GM04503 (cell line): ENCODE measurements at regions not wholly inside any gene's neighbourhood (a gene's known extent, or its start where the extent isn't known, plus 50 kb on each side); places are given as distances from the start of the nearest gene placed in this dataset.

Experiments used
- DNase-seq: peaks from one replicate; pipeline ENCODE4 v3.0.0-alpha.2; 2012; ENCODE audit warnings: low read depth

DNA sequence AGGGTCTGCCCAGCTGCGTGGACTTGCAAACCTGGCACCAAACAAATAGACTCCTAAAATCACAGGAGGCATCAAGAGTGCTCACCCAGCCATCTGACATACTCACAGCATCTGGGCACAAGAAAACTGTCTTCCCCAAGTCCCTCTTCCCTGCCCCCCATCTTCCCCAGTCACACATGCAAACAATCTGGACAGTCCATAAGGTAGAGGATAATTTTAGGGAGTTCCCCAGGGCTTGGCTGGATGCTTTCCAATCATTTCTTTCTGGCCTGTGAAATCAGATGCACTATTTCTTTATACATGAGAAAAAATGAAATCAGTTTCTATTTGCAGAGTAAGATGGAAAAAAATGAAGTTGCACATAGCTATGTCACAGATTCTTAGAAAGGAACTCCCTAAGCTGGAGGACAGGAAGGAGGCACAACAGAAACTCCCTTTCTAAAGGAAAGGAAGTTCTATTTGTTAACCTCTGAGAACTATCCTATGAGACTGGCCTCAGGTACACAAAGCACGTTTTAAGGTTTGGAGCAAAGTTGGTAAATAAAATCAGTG lies 342.3 kb downstream of the HNRNPD start:
- DNase-seq, result no peak

DNA sequence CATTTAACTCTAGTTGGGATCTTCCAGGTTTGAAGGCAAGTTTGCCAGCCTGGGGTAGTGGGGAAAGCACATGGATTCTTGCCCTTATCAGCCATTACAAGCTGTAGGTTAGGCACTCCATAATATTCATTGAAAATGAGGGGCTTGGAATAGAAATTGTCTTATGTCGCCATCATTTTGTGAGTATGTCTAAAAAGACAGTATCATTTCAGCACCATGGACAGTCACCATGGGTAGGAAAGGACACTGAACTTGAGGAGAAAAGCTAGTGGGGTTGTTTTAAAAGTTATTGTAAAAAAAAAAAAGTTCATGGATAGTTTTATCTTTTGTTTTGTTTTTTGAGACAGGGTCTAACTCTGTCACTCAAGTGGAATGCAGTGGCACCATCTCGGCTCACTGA lies 356.1 kb downstream of the HNRNPD start:
- DNase-seq, result no peak

DNA sequence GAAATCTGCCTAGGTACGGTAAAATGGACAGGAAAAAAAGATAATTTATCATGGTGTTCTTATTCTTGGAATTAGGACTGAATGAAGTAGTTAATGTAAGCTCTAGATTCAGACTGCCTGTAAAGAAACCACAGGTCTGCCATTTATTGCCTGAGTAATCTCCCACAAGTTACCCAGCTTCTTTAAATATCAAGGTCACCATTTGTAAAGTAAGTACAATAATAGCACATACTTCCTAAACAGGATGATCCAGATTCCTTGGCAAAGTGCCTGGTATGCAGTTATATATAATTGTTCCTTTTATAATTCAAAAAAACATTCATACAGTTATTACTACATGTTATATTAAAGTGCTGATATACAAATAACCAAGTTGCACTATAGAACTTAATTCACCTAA lies 368.6 kb downstream of the HNRNPD start:
- no peak for DNase-seq

DNA sequence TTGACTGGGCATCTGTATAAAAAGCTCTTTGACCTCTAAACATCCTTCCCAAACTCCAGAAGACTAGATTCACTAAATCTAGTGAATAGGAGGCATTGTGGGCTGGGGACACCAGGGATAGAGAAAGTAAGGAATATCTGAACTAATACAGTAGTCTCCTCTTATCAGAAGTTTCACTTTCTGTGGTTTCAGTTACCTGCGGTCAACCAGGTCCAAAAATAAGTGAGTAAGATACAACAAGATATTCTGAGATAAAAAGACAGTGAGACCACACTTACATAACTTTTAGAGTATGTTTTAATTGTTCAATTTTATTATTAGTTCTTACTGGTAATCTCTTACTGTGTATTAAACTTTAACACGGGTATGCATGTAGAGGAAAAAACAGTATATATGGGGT lies 376.5 kb downstream of the HNRNPD start:
- DNase-seq, result no peak

DNA sequence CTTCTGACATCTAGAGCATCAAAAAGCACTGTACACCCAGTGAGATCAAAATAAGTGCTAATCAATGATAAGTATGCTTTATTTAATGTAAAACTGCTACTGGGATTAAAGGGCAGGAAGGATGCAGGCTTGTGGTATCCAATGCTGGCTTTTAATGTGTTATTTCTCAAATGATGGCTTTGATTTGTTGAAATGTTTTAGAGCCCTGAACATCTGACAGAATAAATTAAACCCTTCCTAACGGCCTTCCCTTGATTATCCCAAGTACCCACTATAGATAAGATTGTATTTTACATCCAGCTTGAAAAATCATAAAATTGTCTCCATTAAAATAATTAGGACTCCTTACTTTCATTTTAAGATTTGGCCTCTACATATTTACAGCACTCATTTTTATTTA lies 382.9 kb downstream of the HNRNPD start:
- DNase-seq, result no peak

DNA sequence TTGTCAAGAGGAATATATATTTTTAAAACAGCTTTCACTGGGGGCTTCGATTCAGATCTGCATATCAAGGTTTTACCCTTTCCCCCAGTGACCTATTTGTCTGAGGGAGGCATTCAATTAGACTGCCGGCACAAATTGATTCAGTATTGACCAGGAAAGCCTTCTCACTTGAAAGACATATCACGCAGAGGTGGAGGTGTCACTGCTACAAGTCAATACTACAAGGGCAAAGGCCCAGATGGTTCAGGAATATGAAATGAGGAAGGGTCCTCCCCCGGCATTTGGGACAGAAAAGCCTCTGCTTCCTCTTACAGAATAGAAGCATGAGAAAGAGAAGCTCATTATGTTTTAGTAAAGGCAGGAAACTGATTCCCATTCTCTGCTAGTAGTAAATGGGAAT lies 383.6 kb downstream of the HNRNPD start:
- DNase-seq, result no peak

DNA sequence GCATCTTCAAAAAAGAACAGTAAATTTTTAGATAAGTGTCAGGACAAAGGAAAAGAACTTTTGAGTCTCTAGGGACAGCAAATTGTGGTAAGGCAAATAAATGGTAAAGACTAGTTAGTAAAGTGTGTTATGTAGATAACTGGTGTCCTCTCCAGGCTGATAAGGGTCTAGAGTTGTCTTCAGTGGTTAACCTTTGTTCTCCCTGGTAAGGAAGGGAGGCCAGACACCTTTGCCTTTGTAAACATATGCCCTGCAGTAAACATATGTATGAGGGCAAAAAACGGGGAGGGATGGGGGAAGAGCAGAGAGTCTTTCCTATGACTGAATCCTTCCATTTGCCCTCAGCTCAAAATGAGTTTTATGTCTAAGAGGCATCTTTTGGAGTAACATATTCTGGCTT lies 384.6 kb downstream of the HNRNPD start:
- DNase-seq, result no peak

DNA sequence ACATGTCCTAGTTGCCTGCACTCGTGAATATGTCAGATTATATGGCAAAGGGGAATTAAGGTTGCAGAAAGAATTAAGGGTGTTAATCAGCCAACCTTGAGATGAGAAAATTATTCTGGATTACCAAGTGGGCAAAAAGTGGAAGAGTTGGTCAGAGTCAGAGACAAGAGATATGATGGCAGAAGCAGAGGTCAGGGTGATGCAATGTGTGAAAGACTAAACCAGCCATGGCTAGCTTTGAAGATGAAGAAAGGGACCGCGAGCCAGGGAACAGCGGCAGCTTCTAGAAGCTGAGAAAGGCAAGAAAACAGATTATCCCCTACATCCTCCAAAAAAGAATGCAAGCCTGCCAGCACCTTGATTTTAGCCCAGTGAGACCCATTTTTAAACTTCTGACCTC lies 385.6 kb downstream of the HNRNPD start:
- no peak for DNase-seq

DNA sequence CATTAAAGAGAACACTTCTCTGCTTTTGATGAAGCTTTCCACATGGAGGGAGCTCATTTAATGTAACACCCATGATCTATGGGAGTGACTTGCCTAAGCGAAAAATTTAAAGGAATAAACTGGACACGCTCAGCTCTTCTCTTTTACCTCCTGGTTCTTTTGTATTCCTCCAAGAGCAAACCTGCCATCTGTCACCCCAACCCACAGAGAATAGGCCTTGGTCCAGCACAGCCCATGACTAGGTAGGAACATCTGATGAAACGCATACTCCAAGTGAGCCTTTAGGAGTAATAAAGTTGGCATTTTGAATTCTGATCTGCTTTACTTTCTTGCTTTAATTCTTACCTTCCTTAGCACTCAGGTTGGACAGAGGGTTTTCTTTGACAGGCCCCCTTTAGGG lies 389.0 kb downstream of the HNRNPD start:
- DNase-seq, result no peak

DNA sequence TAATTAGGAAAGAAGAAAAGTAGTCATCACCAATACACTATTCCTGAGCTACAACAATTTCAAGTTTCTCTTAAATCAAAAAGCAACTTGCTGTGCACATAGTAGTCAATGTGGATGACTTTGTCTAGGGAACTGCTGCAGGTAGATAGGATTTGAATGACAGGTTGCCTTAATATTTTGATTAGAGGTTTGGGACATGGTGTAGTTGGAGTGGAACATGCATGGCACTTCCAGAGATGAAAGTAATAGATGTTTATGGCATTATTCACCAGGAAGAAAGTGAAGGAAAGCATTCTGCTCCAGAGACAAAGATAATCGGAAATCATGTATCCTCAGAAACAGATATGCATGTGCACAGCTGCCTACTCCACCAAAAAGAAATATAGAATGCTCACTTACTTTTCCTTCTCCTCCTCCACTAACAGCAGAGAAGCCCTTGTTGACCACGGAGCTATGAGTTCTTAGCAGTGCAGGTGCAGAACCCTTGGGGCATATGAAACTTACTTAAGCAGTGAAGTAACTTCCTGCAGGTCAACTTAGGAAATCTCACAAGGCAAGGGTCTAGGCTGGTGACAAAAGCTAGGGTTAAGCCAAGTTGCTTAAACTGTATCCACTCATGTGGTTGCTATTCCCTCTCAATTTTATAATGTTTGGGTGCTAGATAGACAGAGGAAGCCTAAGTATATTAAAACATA lies 390.8 kb downstream of the HNRNPD start:
- no peak for DNase-seq

DNA sequence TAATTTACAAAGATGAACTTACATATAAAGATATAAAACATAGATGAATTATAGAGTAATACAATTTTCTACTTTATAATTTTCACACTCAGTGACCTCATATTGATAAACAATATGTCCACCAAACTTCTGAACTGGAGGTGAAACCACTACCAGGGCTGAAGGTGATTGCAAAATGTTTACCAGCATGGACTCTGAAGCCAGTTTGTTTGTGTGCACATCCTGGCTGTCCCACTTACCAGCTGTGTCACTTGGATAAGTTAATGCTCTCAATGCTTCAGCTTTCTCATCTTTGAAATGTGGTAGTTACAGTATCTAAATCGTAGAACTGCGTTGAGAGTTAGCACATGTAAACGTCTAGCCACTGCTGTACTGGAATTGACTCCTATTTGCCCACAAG lies 392.6 kb downstream of the HNRNPD start:
- no peak for DNase-seq

DNA sequence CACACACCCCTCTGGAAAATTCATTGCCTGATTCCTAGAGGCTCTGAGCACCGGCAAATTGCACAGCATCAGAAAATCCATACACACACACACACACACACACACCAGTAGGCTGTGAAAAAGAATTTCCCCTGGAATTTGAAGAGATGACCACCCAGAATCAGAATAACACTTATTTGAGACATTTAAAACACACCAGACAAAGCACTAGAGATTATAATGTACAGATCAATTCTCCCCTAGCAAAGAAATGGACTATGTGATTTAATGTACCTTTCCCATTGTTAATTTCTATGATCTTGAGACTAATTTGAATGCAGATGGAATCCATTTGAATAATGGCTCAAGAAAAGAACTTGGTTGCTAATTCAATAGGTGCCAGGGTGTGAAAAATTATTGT lies 399.3 kb downstream of the HNRNPD start:
- no peak for DNase-seq

DNA sequence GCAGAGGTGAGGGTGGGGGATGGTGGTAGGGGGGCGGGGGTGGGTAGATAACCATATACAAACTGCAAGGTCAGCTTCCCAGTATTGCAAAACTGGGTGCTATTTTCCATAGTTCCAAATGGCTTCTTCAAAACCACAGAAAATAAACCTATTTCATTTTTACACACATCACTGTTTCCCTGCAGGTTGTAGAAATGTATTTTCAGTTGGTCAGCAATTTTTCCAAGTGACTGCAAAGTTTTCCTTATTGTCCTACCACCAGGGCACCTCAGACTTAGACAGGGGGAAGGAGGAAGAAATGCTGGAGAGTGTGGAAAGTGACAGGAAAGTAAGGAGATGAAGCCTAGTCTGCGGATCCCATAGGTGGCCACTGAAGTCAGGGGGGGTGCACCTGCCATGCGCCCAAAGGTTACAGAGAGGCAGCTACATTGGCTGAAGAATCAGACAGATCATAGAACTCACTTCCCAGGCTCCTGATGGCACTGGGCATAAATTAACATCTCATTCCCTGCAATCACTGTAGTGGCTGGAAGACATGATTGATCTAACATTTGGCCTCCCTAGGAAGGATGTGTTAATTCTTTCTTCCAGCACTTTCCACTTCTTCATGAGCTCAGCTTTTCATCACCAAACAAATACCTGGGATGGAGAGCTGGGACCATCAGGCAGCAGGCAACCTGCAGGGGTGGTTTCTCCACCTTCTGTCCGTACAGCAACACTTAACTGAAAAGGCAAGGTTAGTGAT lies 402.0 kb downstream of the HNRNPD start:
- DNase-seq, result no peak

DNA sequence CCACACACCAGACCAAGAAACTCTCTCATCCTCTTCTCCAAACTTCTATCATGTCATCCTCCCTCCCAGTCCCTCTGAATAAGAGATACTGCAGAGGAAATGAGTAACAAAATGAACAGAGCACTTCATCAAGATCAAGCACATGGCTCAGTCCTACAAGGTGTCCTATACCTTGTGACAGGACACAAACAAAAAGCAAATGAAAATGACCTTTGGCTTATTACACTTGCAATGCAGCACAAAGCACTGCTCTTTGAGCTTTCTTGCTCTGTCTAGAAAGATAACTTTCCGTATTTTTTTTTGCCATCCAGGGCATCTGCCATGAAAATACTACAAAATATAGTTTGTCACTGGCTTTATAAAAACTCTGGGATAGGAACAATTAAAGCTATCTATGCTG lies 402.7 kb downstream of the HNRNPD start:
- no peak for DNase-seq

DNA sequence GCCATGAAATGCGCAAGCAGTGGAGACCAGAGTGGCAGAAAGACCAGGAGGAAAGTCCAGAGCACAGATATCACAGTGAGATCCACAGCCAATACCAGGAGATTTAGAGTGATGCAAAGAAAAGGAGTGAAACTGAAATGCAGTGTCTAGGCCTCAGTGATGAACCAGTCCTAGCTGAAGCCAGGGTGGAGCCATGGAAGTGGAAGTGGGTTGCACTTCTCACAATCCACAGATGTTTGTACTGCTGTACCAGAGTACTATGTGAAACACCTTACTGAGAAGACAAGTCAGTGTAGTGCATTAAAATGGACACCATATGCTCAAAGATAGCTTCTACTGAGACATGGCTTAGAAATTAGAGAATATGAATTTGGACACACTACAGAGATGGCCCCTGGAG lies 403.3 kb downstream of the HNRNPD start:
- no peak for DNase-seq

DNA sequence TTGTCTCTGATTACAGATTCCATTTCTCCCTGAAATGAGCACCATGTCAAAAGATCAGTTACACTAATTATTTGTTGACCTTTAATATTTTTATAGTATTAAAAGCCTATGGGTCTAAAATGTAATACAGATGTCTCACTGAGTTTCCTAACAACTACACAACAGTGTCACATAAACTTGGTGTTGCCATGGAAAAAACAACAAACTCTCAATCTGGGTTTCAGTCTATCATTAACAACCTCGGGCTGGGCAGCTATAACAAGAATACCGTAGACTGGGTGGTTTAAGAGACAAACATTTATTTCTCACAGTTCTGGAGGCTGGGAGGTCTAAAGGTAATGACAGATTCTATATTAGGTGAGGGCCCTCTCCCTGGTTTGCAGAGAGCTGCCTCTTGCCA lies 407.1 kb downstream of the HNRNPD start:
- DNase-seq, result no peak

DNA sequence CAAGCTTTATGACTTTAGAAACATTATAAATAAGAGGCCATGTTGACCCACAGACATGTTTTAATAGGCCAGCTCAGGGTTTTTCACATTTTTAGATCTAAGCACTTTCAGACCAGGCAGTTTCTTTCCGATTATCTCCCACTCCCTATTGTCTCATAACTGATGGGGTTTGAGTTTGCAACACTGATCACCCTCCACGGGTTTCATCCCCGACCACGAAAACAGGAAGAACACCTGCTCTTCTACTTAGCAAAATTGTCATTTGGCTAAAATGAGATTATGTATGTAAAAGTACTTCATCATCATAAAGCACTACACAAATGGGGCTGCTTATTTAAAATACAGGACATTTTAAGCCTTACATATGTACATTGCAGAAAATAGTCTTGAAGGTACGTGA lies 407.9 kb downstream of the HNRNPD start:
- DNase-seq, result no peak

DNA sequence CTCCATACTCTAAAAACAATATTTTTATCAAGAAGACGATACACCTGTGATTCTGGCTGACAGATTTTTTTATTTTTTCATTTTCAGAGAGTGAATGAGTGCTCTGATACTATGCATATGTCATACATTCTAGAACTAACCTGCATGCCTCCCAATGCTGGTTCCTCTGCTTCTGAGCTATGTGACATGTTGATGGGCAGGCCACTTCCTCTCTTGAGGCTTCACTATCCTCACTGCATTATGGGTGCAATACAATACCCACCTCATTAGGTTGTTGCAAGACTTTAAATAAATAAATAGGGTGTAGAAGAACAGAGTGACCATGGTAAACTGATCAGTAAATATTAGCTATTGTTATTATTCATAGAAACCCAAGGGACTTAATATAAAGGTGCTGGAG lies 408.3 kb downstream of the HNRNPD start:
- DNase-seq, result no peak

DNA sequence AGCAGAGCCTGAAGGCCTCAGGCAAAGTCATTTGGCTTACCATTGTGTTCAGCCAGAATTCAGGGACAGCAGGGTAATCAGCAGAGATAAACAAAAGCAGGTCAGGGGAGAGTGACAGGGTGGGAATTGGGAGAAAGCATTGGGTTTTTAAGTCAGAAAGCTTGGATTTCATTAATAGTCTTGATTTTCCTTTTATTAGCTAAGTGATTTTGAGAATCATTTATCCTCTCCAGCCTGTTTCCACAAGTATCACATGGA lies 410.1 kb downstream of the HNRNPD start:
- no peak for DNase-seq

DNA sequence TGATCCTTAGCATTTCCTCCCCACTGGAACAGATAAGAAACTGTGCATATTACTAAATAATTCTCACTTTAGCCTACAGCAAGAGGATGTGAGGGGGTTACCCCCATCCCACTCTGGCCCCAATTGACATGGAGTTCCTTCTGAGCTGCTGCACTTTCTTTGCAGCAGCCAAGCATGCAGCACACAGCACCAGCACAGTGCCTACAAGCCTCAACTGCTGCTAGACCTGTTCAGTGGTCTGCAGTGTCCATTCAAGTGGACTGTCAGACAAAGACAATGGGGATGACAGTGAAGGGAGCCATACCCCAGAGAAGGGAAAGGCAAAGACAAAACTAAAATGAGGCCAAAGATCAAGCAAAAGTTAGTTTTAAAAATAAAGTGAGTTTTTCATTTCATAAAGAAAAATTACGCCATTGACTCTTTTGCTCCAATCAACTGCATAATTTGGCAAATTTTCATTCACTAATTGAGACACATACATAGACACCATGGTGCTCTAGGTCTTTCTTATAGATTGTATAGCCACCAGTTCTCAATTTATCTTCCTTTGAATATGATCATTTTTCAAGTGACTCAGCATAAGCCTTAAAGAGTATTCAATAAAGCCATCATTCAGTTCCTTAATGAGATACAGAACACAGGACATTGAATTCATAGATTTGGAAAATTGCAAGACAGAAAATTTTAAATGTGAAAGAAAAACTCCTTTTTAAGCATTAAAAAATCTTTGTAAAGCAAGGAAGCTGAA lies 410.6 kb downstream of the HNRNPD start:
- no peak for DNase-seq

DNA sequence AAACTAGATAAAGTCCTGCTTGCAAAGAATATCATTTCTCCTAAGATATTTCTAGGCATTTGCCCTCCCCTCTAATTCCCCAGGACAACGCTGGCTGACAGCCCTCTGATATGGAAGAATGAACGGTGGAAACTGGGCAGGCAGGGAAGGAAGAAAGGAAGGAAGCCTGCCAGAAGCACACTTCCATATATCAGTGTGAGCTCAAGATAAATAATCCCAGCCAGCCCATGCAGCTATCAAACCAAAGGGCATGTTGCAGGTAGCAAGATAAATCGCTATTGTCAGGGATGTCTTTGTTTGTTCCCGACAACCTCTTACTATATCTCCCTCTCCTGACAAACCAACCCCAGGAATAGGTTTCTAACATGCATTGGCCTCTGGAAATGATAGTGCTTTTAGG lies 412.8 kb downstream of the HNRNPD start:
- no peak for DNase-seq

DNA sequence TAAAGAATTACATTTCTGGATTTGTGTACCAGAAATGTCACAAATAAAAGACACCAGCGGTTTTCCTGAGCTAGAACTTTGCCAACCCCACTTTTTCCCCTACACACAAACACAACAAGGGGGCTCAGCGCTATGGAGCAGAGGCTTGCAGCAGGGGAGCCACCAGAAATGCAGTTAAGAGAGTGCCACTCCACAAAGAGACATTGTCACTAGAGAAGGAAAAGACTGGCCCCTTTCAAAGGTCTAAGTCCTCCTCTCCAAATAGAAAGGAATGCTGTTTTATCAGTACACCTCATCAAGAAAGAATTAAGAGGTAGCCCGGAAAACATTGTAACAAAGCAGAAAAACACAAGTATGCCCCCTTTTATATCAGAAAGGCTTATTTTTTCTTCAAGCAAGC lies 419.5 kb downstream of the HNRNPD start:
- no peak for DNase-seq

DNA sequence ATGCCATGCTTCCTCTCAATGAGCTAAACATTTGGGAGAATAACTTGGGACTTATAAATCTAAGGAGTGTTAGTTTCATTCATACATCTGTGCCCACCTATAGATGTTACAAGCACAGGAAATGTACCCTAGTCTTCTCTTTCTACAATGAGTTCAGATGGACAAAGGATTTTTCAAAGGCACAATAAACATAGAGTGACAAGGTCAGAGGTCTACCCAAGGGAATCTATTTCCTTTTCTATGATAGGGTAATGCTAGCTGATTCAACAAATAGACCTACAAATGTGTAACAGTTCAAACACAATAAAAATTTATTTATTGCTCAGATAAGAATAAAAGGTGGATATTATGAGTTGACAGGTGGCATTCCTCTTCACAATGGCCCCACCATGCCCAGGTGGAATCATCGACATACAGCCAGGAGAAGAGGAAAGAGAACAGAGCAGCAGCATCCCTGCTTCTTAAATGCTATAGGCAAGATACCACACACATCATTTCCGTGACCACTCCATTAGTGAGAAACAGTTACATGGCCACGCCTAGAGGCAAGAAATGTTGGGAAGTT lies 421.8 kb downstream of the HNRNPD start:
- no peak for DNase-seq
